IPS-18c (cell line): ENCODE measurements at regions not wholly inside any gene's neighbourhood (a gene's known extent, or its start where the extent isn't known, plus 50 kb on each side); places are given as distances from the start of the nearest gene placed in this dataset.

ENCODE experiments used
- H3K4me3 ChIP-seq: 2 replicates; pipeline ENCODE4 v1.7.0; 2013; ENCODE audit warnings: low read depth, mild to moderate bottlenecking, low read length, moderate library complexity; ENCODE audit not compliant: insufficient read depth
- H3K9me3 ChIP-seq: one replicate; pipeline ENCODE4 v1.6.1; 2013; ENCODE audit warnings: mild to moderate bottlenecking, low read length, moderate library complexity; ENCODE audit not compliant: control insufficient read depth, insufficient read depth

DNA sequence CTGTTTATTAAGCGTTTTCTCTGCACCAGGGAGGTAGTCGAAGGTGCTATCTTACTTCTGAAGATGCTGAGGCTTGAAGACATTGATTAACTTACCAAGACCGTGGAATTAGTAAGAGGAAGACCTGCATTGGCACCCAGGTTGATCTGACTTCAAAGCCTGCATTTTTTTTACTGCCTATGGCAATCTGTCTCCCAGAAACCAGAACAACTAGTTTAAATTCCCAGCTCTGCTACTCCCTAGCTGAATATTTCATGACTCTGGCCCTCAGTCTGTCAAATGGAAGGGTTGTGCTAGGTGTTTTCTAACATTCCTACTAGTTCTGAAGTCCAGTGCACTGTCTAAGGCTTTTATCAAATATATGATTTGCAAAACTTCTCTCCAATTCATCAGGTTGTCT, 52.0 kb upstream of the GRAMD1B start:
- no peak overlapping the region for H3K4me3 ChIP-seq
- no peaks in the 10 kb centered on the region for H3K9me3 ChIP-seq

GRCh38 chr11:123377355-123377754, 52.7 kb upstream of the GRAMD1B start:
- H3K9me3 ChIP-seq: no peaks in the 10 kb centered on the region
- H3K4me3 ChIP-seq: no peak overlapping the region

DNA sequence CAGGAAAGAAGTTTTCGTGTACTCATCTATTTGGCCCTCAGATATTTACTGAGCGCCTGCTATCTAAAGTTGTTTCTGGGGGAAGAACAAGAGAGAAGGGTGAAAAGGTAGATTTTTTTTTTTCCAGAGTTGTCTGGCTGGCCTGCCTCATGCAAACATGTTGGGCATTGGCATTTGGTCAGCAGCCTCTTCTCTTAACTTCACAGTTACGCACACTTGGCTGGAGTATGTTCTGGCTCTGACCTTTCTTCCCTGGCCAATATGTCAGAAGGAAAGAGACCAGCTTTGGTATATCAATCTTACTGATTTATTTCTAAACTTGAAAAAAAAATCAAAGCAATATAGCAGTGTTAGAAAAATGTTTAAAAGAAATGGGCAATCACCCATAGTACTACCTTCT, 54.2 kb upstream of the GRAMD1B start:
- Histone ChIP-seq H3K9me3 (no peaks in the 10 kb centered on the region), H3K4me3 (no peak overlapping the region)

DNA sequence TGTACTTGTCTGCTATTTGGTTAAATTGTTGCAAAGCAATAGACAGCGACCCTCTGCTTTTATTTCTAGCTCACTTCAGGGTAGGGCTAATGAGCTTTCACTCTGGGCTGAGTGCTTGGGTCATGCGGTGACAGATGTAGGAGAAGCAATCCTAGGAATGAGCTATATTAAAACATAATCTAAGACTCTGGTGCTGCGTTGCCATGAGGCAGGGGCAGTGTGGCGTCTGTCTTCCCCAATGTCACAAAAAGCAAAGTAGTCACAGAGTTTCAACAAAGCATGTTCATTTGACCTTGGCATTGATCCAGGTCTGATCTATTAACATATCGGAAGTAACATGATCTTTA, 55.5 kb upstream of the GRAMD1B start:
- H3K9me3 ChIP-seq: no peaks in the 10 kb centered on the region
- no peak overlapping the region for H3K4me3 ChIP-seq

- Histone ChIP-seq H3K9me3 (no peaks in the 10 kb centered on the region), H3K4me3 (no peak overlapping the region)
These were observed 56.1 kb upstream of the GRAMD1B start for GRCh38 chr11:123373754-123374621.

GRCh38 chr11:123371506-123372297, 58.4 kb upstream of the GRAMD1B start:
- H3K9me3 ChIP-seq: no peaks in the 10 kb centered on the region
- H3K4me3 ChIP-seq: no peak overlapping the region

- Histone ChIP-seq H3K4me3 (no peak overlapping the region), H3K9me3 (no peaks in the 10 kb centered on the region)
These were observed 63.1 kb upstream of the GRAMD1B start for GRCh38 chr11:123366924-123367323.

- H3K4me3 ChIP-seq: no peak overlapping the region
- no peaks in the 10 kb centered on the region for H3K9me3 ChIP-seq
These were observed 64.1 kb upstream of the GRAMD1B start for GRCh38 chr11:123365955-123366354.

DNA sequence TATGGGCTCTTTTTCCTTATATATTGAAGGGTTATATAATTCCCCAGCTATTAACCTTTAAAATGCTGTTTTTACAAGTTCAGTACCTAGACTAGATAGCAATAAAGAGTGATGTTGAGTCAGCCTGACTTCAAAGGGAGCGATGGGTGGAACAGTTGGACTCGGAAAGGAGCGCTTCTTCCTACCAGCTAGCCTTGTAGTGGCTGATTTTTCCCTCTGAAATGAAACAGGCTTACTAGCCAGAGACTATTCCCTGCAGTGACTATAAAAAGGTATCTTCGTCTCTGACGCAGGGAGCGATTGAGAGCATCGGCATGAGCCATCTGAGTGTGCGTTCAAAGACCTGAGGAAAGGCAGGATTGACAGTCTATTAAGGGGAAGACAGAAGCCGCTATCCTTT, 66.0 kb upstream of the GRAMD1B start:
- Histone ChIP-seq H3K4me3 (no peak overlapping the region), H3K9me3 (no peaks in the 10 kb centered on the region)

DNA sequence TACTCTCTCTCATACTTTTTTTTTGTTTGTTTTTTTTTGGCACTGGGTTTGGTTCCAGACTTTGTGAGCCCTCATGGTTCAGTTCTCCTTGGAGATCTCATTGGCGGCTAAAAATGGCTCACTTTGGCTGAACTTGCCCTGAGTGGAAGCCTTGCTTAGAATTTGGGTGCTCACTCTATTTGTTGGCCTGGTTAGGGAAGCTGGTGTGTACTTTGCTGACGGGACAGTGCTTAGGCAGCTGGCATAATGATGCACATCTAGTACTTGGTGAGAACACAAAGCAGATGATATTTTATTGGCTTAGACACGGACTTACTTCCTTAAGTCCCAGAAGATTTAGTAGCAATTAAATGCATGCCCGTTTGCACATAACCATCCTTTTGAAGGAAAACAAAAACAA, 66.5 kb upstream of the GRAMD1B start:
- no peak overlapping the region for H3K4me3 ChIP-seq
- H3K9me3 ChIP-seq: no peaks in the 10 kb centered on the region

- no peak overlapping the region for H3K4me3 ChIP-seq
- no peaks in the 10 kb centered on the region for H3K9me3 ChIP-seq
These were observed 67.1 kb upstream of the GRAMD1B start for GRCh38 chr11:123362941-123363340.

- no peak overlapping the region for H3K4me3 ChIP-seq
- H3K9me3 ChIP-seq: no peaks in the 10 kb centered on the region
These were observed 67.9 kb upstream of the GRAMD1B start for GRCh38 chr11:123362186-123362585.

DNA sequence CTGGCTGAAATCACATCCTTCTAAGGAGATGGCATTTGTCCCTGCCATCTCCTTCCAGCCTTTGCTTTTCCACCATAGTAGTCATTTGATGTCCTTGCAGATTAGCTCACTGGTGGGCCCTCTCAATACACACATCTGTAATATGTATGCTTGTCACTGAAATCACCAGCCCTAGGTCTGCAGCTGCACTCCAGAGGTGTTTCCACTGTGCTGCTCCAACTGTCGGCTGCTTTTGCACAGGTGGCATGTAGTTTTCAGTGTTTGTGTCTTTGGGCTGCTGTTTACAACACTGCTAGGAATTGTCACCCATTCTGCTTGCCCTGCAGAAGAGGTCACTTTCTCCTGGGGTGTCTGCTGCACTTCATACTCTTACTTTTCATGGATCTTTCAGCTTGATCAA, 69.0 kb upstream of the GRAMD1B start:
- no peaks in the 10 kb centered on the region for H3K9me3 ChIP-seq
- no peak overlapping the region for H3K4me3 ChIP-seq

DNA sequence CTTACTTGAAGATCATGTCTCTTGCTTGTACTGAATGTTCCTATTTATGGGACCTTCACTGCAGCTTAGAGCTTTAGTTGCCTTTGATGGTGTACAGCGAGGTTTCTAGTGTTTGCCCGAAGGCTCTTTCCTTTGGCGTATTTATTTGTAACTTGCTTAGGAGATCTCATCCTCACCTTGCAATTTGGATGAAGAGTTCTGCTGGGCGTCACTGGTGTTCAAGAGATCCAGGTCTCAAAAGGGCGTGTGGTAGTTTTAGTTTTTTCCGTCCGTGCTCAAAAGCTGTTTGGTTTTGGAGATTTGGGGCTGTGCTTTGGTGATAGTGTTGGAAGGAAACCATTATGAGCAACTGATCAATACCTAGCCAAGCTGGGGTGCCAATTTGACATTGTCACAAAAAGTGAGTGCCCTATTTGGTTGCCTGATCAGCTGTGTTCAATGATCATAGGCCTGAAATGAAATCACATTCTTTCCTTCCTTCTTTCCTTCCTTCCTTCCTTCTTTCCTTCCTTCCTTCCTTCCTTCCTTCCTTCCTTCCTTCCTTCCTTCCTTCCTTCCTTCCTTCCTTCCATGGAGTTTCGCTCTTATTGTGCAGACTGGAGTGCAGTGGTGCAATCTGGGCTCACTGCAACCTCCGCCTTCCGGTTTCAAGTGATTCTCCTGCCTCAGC, 69.7 kb upstream of the GRAMD1B start:
- H3K4me3 ChIP-seq: no peak overlapping the region
- H3K9me3 ChIP-seq: no peaks in the 10 kb centered on the region

DNA sequence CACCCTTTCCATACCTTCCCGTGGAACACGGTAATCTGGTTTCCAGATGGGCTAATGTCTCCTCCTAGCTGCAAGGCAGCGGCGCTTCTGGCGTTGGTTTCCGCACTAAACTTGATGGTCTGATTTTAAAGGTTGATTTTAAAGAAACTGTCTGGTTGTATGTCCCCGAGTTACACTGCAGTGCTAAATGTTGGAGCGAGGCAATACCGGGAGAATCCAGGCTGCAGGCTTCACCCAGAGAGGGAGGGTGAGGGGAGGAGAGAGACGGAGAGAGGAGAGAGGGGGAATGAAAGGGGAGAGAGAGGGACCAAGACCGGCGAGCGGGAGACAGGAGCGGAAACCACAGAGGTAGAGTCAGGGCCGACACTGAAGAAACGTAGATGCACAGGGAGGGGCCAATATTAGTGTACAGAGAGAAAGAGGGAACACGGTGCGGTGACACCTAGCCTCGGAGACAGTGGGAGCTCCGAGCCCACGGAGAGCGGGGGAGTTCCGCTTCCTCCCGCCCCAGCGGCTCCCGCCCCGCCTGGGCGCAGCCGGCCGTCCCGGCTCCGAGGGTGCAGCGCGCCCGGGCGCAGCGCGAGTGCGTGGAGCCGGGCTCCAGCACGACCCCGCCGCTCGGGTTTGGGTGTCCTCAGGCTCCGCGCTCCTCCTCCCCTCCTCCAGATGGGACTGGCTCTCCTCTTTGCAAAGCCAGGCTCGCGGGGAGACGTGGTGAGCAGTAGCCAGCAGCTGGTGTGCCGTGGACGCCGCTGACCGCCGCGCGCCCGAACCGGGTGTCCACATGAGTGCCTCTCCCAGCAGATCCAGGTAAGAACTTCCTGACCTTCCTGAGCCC, 71.9 kb upstream of the GRAMD1B start:
- H3K4me3 ChIP-seq: peak overlapping the region; percentile 67
- H3K9me3 ChIP-seq: no peaks in the 10 kb centered on the region

DNA sequence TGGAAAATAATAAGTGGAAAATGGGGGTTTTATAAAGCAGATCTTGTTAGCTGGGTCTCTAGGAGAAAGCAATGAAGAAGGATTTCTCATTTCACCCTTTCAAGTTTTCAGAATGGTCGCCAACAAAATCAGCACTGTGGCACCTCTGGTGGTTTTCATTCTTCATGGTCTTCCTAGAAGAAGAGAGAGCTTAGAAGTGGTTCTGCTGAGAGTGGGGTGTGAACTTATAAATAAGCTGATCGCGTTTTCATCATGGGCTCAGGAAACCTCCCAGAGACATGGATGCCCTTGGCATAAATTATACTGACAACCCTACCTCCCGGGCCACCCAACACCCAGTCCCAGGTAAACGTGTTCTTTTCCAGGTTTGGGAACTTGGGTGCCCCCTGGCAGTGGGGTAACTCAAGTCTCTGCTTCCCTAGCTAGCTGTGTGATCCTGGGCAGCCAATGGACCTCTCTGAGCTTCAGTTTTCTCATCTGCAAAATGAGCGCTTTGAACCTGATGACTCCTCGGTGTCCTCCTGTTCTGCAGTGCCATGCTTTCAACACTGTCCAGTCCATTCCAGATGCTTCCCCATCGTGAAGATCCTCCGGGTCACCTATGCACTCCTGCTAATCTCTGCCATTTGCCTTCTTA, 72.6 kb upstream of the GRAMD1B start:
- peak overlapping the region; percentile 67; the same call in 1 of the 2 replicates for H3K4me3 ChIP-seq
- no peaks in the 10 kb centered on the region for H3K9me3 ChIP-seq

GRCh38 chr11:123356539-123356938, 73.5 kb upstream of the GRAMD1B start:
- Histone ChIP-seq H3K4me3 (no peak overlapping the region), H3K9me3 (no peaks in the 10 kb centered on the region)
